ENCODE measurements at regions not wholly inside any gene's neighbourhood (a gene's known extent, or its start where the extent isn't known, plus 50 kb on each side); places are given as distances from the start of the nearest gene placed in this dataset.

- no peak for DNase-seq
These were observed 158.1 kb upstream of the VCX3A start for GRCh38 chrX:6693051-6693450.

GRCh38 chrX:6685489-6685888 is 150.6 kb upstream of the VCX3A start:
- DNase-seq: no peak

DNA sequence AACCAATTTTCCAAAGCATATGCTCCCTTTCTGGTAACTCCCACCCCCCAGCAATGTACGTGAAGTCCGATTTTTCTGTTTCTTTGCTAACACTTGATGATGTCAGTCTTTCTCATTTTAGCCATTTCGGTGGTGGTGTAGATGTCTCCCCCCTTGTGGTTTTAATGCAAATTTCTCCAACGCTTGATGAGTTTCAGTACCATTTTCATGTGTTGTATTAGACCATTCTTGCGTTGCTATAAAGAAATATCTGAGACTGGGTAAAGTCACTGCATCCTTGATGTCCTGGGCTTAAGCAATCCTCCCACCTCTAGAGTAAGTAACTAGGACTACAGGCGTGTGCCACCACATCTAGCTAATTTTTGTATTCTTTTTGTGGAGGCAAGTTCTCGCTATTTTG is 148.4 kb upstream of the VCX3A start:
- no peak for DNase-seq

DNA sequence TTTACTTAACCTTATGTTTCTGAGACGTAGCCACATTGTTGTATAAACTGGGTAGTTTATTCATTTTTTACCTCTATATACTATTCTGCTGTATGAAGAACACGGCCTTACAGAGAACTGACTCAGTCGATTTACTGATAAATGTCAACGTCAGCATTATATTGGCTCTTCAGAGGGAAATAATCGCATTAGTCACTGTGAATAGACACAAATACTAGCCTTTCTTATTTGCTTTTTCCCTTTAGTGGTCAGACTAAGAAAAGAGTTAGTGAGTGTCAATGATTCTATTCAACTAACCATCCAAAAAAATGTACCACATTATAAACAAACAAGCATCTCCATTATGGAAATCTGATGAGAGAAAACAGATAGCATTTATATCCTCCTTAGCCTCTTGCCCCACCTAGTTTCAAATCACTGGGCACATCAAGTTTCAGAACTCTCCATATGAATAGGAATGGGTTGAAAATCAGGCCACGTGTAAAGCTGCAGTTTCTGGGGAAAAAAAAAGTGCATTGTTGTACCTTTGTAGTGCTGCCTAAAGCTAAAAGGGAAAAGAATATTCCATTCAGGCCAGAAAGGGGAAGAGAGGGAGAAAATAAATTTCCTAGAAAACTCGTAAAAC is 146.7 kb upstream of the VCX3A start:
- no peak for DNase-seq

GRCh38 chrX:6679988-6680387 is 145.1 kb upstream of the VCX3A start:
- no peak for DNase-seq

DNA sequence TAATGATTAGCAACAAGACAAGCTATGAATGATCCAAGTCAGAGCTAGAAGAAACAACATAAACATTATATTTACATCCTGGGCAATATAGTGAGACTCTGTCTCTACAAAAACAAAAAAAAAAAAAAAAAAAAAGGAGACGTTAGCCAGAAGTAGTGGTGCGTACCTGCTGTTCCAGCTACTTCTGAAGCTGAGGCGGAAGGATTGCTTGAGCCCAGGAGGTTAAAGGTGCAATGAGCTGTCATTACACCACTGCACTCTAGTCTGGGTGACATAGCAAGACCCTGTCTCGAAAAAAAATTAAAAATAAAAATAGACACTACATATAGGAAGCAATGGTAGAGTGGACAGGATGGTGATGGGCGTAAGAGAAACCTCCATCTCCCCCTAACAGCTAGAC is 144.6 kb upstream of the VCX3A start:
- DNase-seq: no peak

DNA sequence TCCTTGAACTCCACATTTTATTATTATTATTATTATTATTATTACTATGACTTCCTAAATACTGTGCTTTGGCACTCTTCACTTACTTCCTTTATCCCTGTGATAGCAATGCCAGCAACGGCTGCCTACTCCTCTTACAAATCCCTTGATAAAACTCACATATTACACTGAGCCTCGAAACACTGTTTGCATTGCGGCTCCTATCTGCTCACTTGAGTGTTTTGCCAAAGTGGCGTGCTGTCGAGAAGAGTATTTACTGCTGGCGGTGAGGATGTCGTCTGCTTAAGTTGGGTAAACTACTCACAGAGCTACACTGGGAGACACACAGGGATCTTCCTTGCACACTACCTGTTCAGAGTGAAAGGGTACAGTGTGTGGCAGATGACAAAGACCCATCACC is 143.4 kb upstream of the VCX3A start:
- peak; percentile 29 for DNase-seq

GRCh38 chrX:6674734-6675133 is 139.8 kb upstream of the VCX3A start:
- no peak for DNase-seq

GRCh38 chrX:6667048-6667768 is 132.3 kb upstream of the VCX3A start:
- DNase-seq: no peak

DNA sequence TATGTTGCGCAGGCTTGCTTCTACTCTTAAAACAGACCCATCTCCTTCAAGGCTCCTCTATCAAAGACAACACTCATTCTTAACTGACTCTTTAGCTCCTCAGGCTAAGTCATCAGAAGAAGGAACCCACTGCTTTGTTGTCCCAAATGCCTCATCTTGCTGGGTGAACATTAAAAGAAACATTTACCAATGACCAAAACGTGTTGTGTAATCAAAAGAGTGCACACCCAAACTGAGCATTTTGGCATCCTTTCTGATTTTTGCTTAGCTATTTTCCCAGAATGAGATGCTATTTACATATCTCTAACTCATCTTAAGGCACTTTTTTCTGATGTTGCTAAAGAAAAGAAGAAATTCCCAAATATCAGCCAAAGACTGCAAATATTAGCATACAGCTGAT is 131.7 kb upstream of the VCX3A start:
- DNase-seq: no peak

DNA sequence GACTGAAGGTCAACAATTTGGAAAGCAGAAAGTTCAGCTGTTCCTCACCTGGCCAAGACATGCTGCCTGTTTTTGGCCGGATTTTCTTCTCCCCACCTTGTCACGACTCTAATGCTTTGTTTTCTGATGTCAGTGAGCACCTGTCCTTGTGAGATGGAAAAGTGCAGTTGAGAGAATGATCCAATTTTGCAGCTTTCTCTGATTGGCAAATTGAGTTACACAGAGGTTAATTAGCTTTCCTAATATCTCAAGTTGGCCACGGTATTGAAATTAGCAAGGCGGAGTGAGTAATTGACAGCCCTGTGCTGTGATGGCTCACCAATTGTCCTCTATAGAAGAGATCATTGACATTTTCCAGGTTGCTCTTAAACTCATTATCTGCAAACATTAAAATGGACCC is 126.8 kb upstream of the VCX3A start:
- no peak for DNase-seq

DNA sequence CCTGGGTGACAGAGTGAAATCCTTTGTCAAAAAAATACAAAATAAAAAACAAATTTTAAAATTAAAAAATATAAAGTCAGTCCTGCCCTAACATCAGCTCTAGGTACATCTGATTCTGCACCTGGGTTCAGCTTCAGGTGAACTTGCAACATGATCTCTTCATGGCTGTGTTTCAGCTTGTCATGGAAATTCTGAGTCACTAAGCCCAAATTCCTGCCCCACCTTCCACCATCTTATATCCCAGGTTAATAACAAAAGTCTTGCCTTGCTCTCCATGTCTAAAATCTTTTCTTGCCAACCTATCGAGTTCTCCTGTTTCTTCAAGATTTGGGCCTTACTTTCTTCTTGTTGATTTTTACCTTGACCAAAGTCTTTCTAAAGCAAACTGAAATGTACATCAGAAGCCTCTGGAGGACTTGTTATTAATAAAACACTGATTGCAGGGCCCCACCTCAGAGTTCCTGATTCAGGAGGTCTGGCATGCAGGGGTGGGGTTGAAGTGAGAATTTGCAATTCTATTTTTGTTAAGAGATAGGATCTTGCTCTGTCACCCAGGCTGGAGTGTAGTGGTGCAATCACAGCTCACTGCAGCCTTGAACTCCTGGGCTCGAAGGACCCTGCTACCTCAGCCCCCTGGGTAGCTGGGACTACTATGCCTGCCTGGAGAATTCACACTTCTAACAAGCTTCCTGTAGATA is 125.8 kb upstream of the VCX3A start:
- no peak for DNase-seq

- DNase-seq: no peak
These were observed 110.3 kb upstream of the VCX3A start for GRCh38 chrX:6645216-6645615.

DNA sequence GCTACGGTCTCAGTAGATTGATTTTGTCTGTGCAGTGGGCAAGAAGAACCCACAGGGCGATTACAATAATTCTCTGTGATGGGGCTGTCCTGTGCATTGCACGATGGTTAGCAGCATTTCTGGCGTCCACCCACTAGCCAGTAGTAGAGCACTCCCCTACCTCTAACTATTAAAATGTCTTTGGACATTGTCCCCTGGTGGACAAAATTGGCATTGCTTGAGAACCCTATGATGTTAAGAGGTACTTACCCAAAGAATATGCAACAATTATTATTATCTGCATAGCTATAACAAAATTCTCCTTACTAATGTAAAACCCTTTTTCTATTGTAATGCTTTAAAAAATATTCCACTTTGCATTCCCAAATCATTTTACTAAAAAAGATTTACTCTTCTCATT is 109.5 kb upstream of the VCX3A start:
- DNase-seq: no peak

DNA sequence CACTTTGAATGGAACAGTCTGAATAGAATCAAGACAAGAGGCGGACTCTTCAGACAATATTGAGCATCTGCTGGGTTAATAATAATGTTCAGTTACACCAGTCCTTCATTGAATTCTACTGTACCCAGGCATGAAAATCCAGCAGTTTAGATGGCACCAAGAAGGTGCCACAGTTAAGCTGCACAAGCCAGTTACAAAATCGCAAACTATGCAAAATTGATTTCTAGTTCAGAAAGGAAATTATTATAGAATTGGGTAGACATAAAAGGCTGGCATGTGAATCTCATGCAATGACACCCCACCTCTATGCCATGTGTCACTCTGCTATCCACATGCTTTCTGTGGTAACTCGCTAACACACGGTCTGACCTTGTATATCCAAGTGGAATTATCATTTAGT is 105.8 kb upstream of the VCX3A start:
- DNase-seq: no peak

- no peak for DNase-seq
These were observed 79.6 kb upstream of the VCX3A start for GRCh38 chrX:6614506-6614905.

GRCh38 chrX:6599230-6599860 is 64.4 kb upstream of the VCX3A start:
- DNase-seq: no peak
